PFSK-1 (cell line): ENCODE measurements at regions not wholly inside any gene's neighbourhood (a gene's known extent, or its start where the extent isn't known, plus 50 kb on each side); places are given as distances from the start of the nearest gene placed in this dataset.

Source experiments
- FOXP2 ChIP-seq: optimal IDR thresholded peaks from 2 replicates; pipeline ENCODE3; 2011; ENCODE audit warnings: borderline replicate concordance, control low read depth, inconsistent platforms; ENCODE audit not compliant: insufficient read depth; ENCODE audit errors: extremely low read length, extremely low read depth
- POLR2AphosphoS5 ChIP-seq: IDR thresholded peaks from 2 replicates; pipeline ENCODE4 v1.6.1; 2012; ENCODE audit warnings: low read depth, mild to moderate bottlenecking, control low read depth, low read length, moderate library complexity
- REST ChIP-seq, 2 experiments: IDR thresholded peaks; 2 replicates each; pipeline versions ENCODE4 v1.6.1 to v1.8.0; 2011 to 2012; ENCODE audit warnings: low read depth in 2 of 2, low read length in 2 of 2, control low read depth in 1 of 2, inconsistent platforms in 1 of 2, mild to moderate bottlenecking in 1 of 2, moderate library complexity in 1 of 2; ENCODE audit not compliant: insufficient read depth in 1 of 2
- SIN3A ChIP-seq: IDR thresholded peaks from 2 replicates; pipeline ENCODE4 v1.6.1; 2012; ENCODE audit warnings: mild to moderate bottlenecking, low read length, moderate library complexity, borderline replicate concordance; ENCODE audit not compliant: insufficient read depth
- TAF1 ChIP-seq: IDR thresholded peaks from 2 replicates; pipeline ENCODE4 v1.6.1; 2012; ENCODE audit warnings: low read length, control low read depth, borderline replicate concordance; ENCODE audit not compliant: insufficient read depth

- TF ChIP-seq POLR2AphosphoS5 (no peak), TAF1 (no peak), SIN3A (no peak), FOXP2 (no peak), REST (IDR thresholded peaks at IDR 0.05; ENCODE audit: insufficient read depth in 1 of 2, low read depth in 2 of 2, low read length in 2 of 2) (no peak)
Measured at GRCh38 chr6:44705596-44705995, 318.1 kb downstream of the CDC5L start.
